ENCODE measurements at regions not wholly inside any gene's neighbourhood (a gene's known extent, or its start where the extent isn't known, plus 50 kb on each side); places are given as distances from the start of the nearest gene placed in this dataset.

- Histone ChIP-seq H3K27ac (ENCODE audit: low read depth, low read length) (no peak overlapping the region), H3K36me3 (ENCODE audit: control insufficient read depth, insufficient read depth, low read length) (no peaks in the 10 kb centered on the region), H3K9ac (ENCODE audit: low read length) (no peak overlapping the region), H3K4me3 (ENCODE audit: low read length) (no peak overlapping the region), H3K27me3 (ENCODE audit: control insufficient read depth, insufficient read depth, low read length) (no peaks in the 10 kb centered on the region), H3K4me1 (ENCODE audit: control insufficient read depth, insufficient read depth, low read length) (no peaks in the 10 kb centered on the region)
Measured at GRCh38 chr2:48113767-48114166, 200.7 kb upstream of the FOXN2 start.

GRCh38 chr2:48114256-48114655 is 200.2 kb upstream of the FOXN2 start:
- H3K36me3 ChIP-seq (ENCODE audit: control insufficient read depth, insufficient read depth, low read length) = no peaks in the 10 kb centered on the region
- no peak overlapping the region for H3K27ac ChIP-seq (ENCODE audit: low read depth, low read length)
- H3K27me3 ChIP-seq (ENCODE audit: control insufficient read depth, insufficient read depth, low read length) = no peaks in the 10 kb centered on the region
- no peak overlapping the region for H3K4me3 ChIP-seq (ENCODE audit: low read length)
- H3K9ac ChIP-seq (ENCODE audit: low read length) = no peak overlapping the region
- H3K4me1 ChIP-seq (ENCODE audit: control insufficient read depth, insufficient read depth, low read length) = no peaks in the 10 kb centered on the region

GRCh38 chr2:48116497-48116896 is 198.0 kb upstream of the FOXN2 start:
- H3K4me1 ChIP-seq (ENCODE audit: control insufficient read depth, insufficient read depth, low read length) = no peaks in the 10 kb centered on the region
- H3K4me3 ChIP-seq (ENCODE audit: low read length) = no peak overlapping the region
- H3K27ac ChIP-seq (ENCODE audit: low read depth, low read length) = no peak overlapping the region
- no peak overlapping the region for H3K9ac ChIP-seq (ENCODE audit: low read length)
- H3K27me3 ChIP-seq (ENCODE audit: control insufficient read depth, insufficient read depth, low read length) = no peaks in the 10 kb centered on the region
- no peaks in the 10 kb centered on the region for H3K36me3 ChIP-seq (ENCODE audit: control insufficient read depth, insufficient read depth, low read length)

GRCh38 chr2:48118895-48119294 is 195.6 kb upstream of the FOXN2 start:
- no peak overlapping the region for H3K9ac ChIP-seq (ENCODE audit: low read length)
- no peak overlapping the region for H3K27ac ChIP-seq (ENCODE audit: low read depth, low read length)
- H3K36me3 ChIP-seq (ENCODE audit: control insufficient read depth, insufficient read depth, low read length) = no peaks in the 10 kb centered on the region
- no peaks in the 10 kb centered on the region for H3K4me1 ChIP-seq (ENCODE audit: control insufficient read depth, insufficient read depth, low read length)
- H3K4me3 ChIP-seq (ENCODE audit: low read length) = no peak overlapping the region
- no peaks in the 10 kb centered on the region for H3K27me3 ChIP-seq (ENCODE audit: control insufficient read depth, insufficient read depth, low read length)

GRCh38 chr2:48120112-48120511 is 194.4 kb upstream of the FOXN2 start:
- H3K27ac ChIP-seq (ENCODE audit: low read depth, low read length) = no peak overlapping the region
- no peak overlapping the region for H3K4me3 ChIP-seq (ENCODE audit: low read length)
- no peaks in the 10 kb centered on the region for H3K27me3 ChIP-seq (ENCODE audit: control insufficient read depth, insufficient read depth, low read length)
- no peak overlapping the region for H3K9ac ChIP-seq (ENCODE audit: low read length)
- no peaks in the 10 kb centered on the region for H3K4me1 ChIP-seq (ENCODE audit: control insufficient read depth, insufficient read depth, low read length)
- H3K36me3 ChIP-seq (ENCODE audit: control insufficient read depth, insufficient read depth, low read length) = no peaks in the 10 kb centered on the region

- Histone ChIP-seq H3K27ac (ENCODE audit: low read depth, low read length) (no peak overlapping the region), H3K4me3 (ENCODE audit: low read length) (no peak overlapping the region), H3K9ac (ENCODE audit: low read length) (no peak overlapping the region), H3K27me3 (ENCODE audit: control insufficient read depth, insufficient read depth, low read length) (no peaks in the 10 kb centered on the region), H3K36me3 (ENCODE audit: control insufficient read depth, insufficient read depth, low read length) (no peaks in the 10 kb centered on the region), H3K4me1 (ENCODE audit: control insufficient read depth, insufficient read depth, low read length) (no peaks in the 10 kb centered on the region)
Measured at GRCh38 chr2:48120759-48121242, 193.7 kb upstream of the FOXN2 start.

GRCh38 chr2:48122166-48122565 is 192.3 kb upstream of the FOXN2 start:
- H3K36me3 ChIP-seq (ENCODE audit: control insufficient read depth, insufficient read depth, low read length) = no peaks in the 10 kb centered on the region
- H3K4me3 ChIP-seq (ENCODE audit: low read length) = no peak overlapping the region
- no peaks in the 10 kb centered on the region for H3K27me3 ChIP-seq (ENCODE audit: control insufficient read depth, insufficient read depth, low read length)
- no peak overlapping the region for H3K27ac ChIP-seq (ENCODE audit: low read depth, low read length)
- no peak overlapping the region for H3K9ac ChIP-seq (ENCODE audit: low read length)
- H3K4me1 ChIP-seq (ENCODE audit: control insufficient read depth, insufficient read depth, low read length) = no peaks in the 10 kb centered on the region

- no peaks in the 10 kb centered on the region for H3K27me3 ChIP-seq (ENCODE audit: control insufficient read depth, insufficient read depth, low read length)
- H3K4me3 ChIP-seq (ENCODE audit: low read length) = no peak overlapping the region
- no peaks in the 10 kb centered on the region for H3K4me1 ChIP-seq (ENCODE audit: control insufficient read depth, insufficient read depth, low read length)
- H3K36me3 ChIP-seq (ENCODE audit: control insufficient read depth, insufficient read depth, low read length) = no peaks in the 10 kb centered on the region
- H3K9ac ChIP-seq (ENCODE audit: low read length) = no peak overlapping the region
- H3K27ac ChIP-seq (ENCODE audit: low read depth, low read length) = no peak overlapping the region
Measured at GRCh38 chr2:48124592-48124991, 189.9 kb upstream of the FOXN2 start.

GRCh38 chr2:48126162-48126561 is 188.3 kb upstream of the FOXN2 start:
- Histone ChIP-seq H3K4me1 (ENCODE audit: control insufficient read depth, insufficient read depth, low read length) (no peaks in the 10 kb centered on the region), H3K27ac (ENCODE audit: low read depth, low read length) (no peak overlapping the region), H3K27me3 (ENCODE audit: control insufficient read depth, insufficient read depth, low read length) (no peaks in the 10 kb centered on the region), H3K36me3 (ENCODE audit: control insufficient read depth, insufficient read depth, low read length) (no peaks in the 10 kb centered on the region), H3K4me3 (ENCODE audit: low read length) (no peak overlapping the region), H3K9ac (ENCODE audit: low read length) (no peak overlapping the region)

GRCh38 chr2:48127612-48128191 is 186.8 kb upstream of the FOXN2 start:
- no peak overlapping the region for H3K27ac ChIP-seq (ENCODE audit: low read depth, low read length)
- no peaks in the 10 kb centered on the region for H3K27me3 ChIP-seq (ENCODE audit: control insufficient read depth, insufficient read depth, low read length)
- no peak overlapping the region for H3K9ac ChIP-seq (ENCODE audit: low read length)
- H3K4me1 ChIP-seq (ENCODE audit: control insufficient read depth, insufficient read depth, low read length) = no peaks in the 10 kb centered on the region
- no peak overlapping the region for H3K4me3 ChIP-seq (ENCODE audit: low read length)
- H3K36me3 ChIP-seq (ENCODE audit: control insufficient read depth, insufficient read depth, low read length) = no peaks in the 10 kb centered on the region

GRCh38 chr2:48129293-48129950 is 185.1 kb upstream of the FOXN2 start:
- Histone ChIP-seq H3K4me3 (ENCODE audit: low read length) (no peak overlapping the region), H3K36me3 (ENCODE audit: control insufficient read depth, insufficient read depth, low read length) (no peaks in the 10 kb centered on the region), H3K4me1 (ENCODE audit: control insufficient read depth, insufficient read depth, low read length) (no peaks in the 10 kb centered on the region), H3K9ac (ENCODE audit: low read length) (no peak overlapping the region), H3K27ac (ENCODE audit: low read depth, low read length) (no peak overlapping the region), H3K27me3 (ENCODE audit: control insufficient read depth, insufficient read depth, low read length) (no peaks in the 10 kb centered on the region)

- Histone ChIP-seq H3K4me3 (ENCODE audit: low read length) (no peak overlapping the region), H3K27ac (ENCODE audit: low read depth, low read length) (peak overlapping the region; percentile 12), H3K4me1 (ENCODE audit: control insufficient read depth, insufficient read depth, low read length) (no peaks in the 10 kb centered on the region), H3K9ac (ENCODE audit: low read length) (no peak overlapping the region), H3K27me3 (ENCODE audit: control insufficient read depth, insufficient read depth, low read length) (no peaks in the 10 kb centered on the region), H3K36me3 (ENCODE audit: control insufficient read depth, insufficient read depth, low read length) (no peaks in the 10 kb centered on the region)
Measured at GRCh38 chr2:48131539-48132270, 182.8 kb upstream of the FOXN2 start.

- H3K9ac ChIP-seq (ENCODE audit: low read length) = no peak overlapping the region
- no peaks in the 10 kb centered on the region for H3K4me1 ChIP-seq (ENCODE audit: control insufficient read depth, insufficient read depth, low read length)
- H3K27ac ChIP-seq (ENCODE audit: low read depth, low read length) = no peak overlapping the region
- no peak overlapping the region for H3K4me3 ChIP-seq (ENCODE audit: low read length)
- H3K27me3 ChIP-seq (ENCODE audit: control insufficient read depth, insufficient read depth, low read length) = no peaks in the 10 kb centered on the region
- no peaks in the 10 kb centered on the region for H3K36me3 ChIP-seq (ENCODE audit: control insufficient read depth, insufficient read depth, low read length)
Measured at GRCh38 chr2:48132271-48132625, 182.2 kb upstream of the FOXN2 start.
